HG03108 (cell line): ENCODE measurements at regions not wholly inside any gene's neighbourhood (a gene's known extent, or its start where the extent isn't known, plus 50 kb on each side); places are given as distances from the start of the nearest gene placed in this dataset.
"Not testable (repeated sequence)": the region's sequence is repeated elsewhere in the genome, so short reads cannot be mapped to it uniquely, and the experiment has no call there.

Experiments used
- ATAC-seq: cut with Tn5 transposase; IDR thresholded peaks from one replicate; pipeline ENCODE4 v1.9.1; 2021; ENCODE audit warnings: moderate library complexity; ENCODE audit not compliant: unreplicated experiment

- ATAC-seq = no peak
These were observed 293.0 kb downstream of the RDH14 start for GRCh38 chr2:18267501-18267900.

GRCh38 chr2:18266699-18267098, 293.8 kb downstream of the RDH14 start:
- ATAC-seq = not testable (repeated sequence)

GRCh38 chr2:18265614-18266586, 294.6 kb downstream of the RDH14 start:
- no peak for ATAC-seq

- no peak for ATAC-seq
These were observed 297.9 kb downstream of the RDH14 start for GRCh38 chr2:18262601-18263000.

GRCh38 chr2:18253686-18254197, 306.7 kb downstream of the RDH14 start:
- no peak for ATAC-seq

GRCh38 chr2:18251486-18251885, 309.0 kb downstream of the RDH14 start:
- no peak for ATAC-seq

GRCh38 chr2:18247282-18248110, 313.0 kb downstream of the RDH14 start:
- no peak for ATAC-seq

- ATAC-seq = no peak
These were observed 315.1 kb downstream of the RDH14 start for GRCh38 chr2:18245375-18245774.

GRCh38 chr2:18244845-18245244, 315.6 kb downstream of the RDH14 start:
- no peak for ATAC-seq

- no peak for ATAC-seq
These were observed 316.6 kb downstream of the RDH14 start for GRCh38 chr2:18243816-18244215.

- no peak for ATAC-seq
These were observed 317.7 kb downstream of the RDH14 start for GRCh38 chr2:18242716-18243115.

- ATAC-seq = no peak
These were observed 322.2 kb downstream of the RDH14 start for GRCh38 chr2:18238209-18238608.

- ATAC-seq = no peak
These were observed 323.2 kb downstream of the RDH14 start for GRCh38 chr2:18237298-18237697.

- ATAC-seq = no peak
These were observed 327.6 kb downstream of the RDH14 start for GRCh38 chr2:18232731-18233438.

- ATAC-seq = no peak
These were observed 329.8 kb downstream of the RDH14 start for GRCh38 chr2:18230668-18231067.

GRCh38 chr2:18219676-18220075, 340.8 kb downstream of the RDH14 start:
- no peak for ATAC-seq

GRCh38 chr2:18218160-18218933, 339.9 kb downstream of the KCNS3 start:
- no peak for ATAC-seq

- no peak for ATAC-seq
These were observed 336.5 kb downstream of the KCNS3 start for GRCh38 chr2:18214936-18215335.

- ATAC-seq = no peak
These were observed 335.5 kb downstream of the KCNS3 start for GRCh38 chr2:18213986-18214385.
